PFSK-1 (cell line): ENCODE measurements at regions not wholly inside any gene's neighbourhood (a gene's known extent, or its start where the extent isn't known, plus 50 kb on each side); places are given as distances from the start of the nearest gene placed in this dataset.

Source experiments
- POLR2AphosphoS5 ChIP-seq: IDR thresholded peaks from 2 replicates; pipeline ENCODE4 v1.6.1; 2012; ENCODE audit warnings: low read depth, mild to moderate bottlenecking, control low read depth, low read length, moderate library complexity
- REST ChIP-seq, 2 experiments: IDR thresholded peaks; 2 replicates each; pipeline versions ENCODE4 v1.6.1 to v1.8.0; 2011 to 2012; ENCODE audit warnings: low read depth in 2 of 2, low read length in 2 of 2, control low read depth in 1 of 2, inconsistent platforms in 1 of 2, mild to moderate bottlenecking in 1 of 2, moderate library complexity in 1 of 2; ENCODE audit not compliant: insufficient read depth in 1 of 2
- TAF1 ChIP-seq: IDR thresholded peaks from 2 replicates; pipeline ENCODE4 v1.6.1; 2012; ENCODE audit warnings: low read length, control low read depth, borderline replicate concordance; ENCODE audit not compliant: insufficient read depth

- TF ChIP-seq POLR2AphosphoS5 (no peak), TAF1 (no peak), REST (IDR thresholded peaks at IDR 0.05; ENCODE audit: insufficient read depth in 1 of 2, low read depth in 2 of 2, low read length in 2 of 2) (no peak)
Measured at GRCh38 chr7:98719396-98719795, 102.3 kb downstream of the NPTX2 start.
